ENCODE measurements at regions not wholly inside any gene's neighbourhood (a gene's known extent, or its start where the extent isn't known, plus 50 kb on each side); places are given as distances from the start of the nearest gene placed in this dataset.

GRCh38 chr1:38561725-38562124 lies 297.8 kb downstream of the RRAGC start:
- TF ChIP-seq REST (IDR thresholded peaks at IDR 0.05; ENCODE audit: insufficient read depth in 1 of 2, low read depth in 2 of 2, low read length in 2 of 2) (no peak), SIN3A (IDR thresholded peaks at IDR 0.05; ENCODE audit: borderline replicate concordance, insufficient read depth, low read length) (no peak)

All from PFSK-1 (cell line).